Eye (tissue), 1 donor: ENCODE measurements at regions not wholly inside any gene's neighbourhood (a gene's known extent, or its start where the extent isn't known, plus 50 kb on each side); places are given as distances from the start of the nearest gene placed in this dataset.
"Not testable (repeated sequence)": the region's sequence is repeated elsewhere in the genome, so short reads cannot be mapped to it uniquely, and the experiment has no call there.

Source experiments
- DNase-seq: peaks from one replicate; pipeline ENCODE4 v3.0.0-alpha.2; 2015

DNA sequence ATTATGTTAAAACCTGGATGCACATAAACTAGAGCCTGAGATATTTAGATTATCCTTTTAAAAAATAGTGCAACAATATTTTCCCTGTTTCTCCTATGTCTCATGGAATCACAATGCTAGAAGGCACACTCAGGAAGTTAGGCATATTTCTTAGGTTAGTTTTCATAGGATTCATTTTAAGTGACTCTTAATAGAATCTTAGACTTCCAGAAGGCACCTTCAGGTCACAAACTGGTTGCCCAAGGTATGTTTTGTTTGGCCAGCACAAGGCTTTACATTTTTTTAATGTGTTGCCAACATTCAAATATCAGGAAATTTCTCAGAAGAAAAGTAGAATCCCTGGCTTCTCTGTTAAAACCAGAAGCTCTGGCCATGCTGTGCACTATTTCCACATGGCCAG, 129.3 kb downstream of the LNPK start:
- no peak for DNase-seq

GRCh38 chr2:175872005-175872348, 130.1 kb downstream of the LNPK start:
- no peak for DNase-seq

DNA sequence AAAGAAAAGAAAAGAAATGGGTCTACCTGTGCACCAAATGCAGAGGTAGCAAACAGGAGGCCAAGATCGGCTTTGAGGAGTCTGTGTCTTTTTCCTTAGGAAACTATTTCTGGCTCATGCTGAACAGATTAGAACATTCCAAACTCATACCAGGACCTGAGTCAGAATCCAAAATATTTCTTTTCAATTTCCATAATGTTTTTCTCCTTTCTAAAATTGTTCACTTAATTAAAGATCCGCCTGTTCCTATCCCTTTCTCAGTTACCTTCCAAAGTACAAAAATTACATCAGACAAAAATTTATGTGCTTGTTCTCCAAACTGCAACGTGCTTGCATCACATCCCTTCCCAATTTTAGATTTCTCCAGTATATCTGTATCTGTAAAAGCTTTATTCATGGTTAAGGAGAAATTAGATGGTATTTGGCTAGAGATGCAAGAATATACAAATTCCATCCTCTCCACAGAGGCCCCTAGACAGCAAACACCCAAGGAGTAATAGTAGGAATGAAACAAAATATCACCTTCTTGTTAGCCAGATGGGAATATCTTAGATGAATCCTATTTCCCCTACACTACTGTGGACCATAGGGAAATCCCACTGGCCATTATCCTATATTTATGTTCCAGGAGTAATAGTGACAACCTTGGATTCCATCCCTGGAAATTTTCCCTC, 130.6 kb downstream of the LNPK start:
- no peak for DNase-seq

DNA sequence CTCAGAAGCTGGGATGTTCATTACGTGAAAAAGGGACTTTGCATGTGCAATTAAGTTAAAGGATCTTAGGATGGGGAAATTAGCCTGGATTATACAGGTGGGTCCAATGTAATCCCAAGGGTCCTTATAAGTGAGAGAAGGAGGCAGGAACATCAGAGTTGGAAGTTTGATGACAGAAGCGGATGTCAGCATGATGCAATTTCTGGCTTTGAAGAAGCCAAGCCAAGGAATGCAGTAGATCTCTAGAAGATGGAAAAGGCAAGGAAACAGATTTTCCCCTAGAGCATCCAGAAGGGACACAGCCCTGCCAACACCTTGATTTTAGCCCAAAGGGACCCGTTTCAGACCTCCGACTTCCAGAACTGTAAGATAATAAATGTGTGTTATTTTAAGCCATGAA, 136.4 kb downstream of the LNPK start:
- DNase-seq, result no peak

DNA sequence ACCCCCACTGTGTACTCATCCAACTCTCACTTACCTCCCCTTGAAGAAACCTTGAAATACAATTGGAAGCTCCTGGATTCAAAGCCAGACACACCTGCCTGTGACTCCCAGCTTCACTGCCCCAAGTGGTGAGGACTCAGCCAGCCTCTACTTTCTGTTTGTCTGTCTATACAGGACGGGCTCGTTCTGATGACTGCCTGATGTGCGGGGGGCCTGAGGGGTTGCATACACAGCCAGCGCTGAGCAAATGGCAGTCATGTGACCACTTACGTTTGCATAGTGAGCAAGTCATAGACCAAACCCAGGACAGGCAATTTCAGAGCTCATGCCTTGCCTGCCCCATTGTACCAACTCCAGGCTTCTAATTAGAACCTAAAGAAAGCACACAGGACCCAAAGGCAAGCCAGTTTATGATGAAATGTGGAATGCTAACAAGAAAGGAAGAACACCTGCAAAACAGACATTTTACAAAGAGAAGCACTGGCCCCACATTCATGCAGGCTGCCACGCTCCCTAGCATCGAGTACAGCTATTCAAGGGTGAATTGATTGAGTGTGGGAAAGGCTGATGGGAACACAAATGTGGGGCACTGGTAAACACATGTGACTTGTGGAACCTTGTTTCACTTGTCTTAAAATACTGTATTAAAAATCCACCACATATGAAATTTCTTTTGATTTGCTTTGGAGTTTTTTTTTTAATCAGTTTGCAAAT, 137.8 kb downstream of the LNPK start:
- DNase-seq, result peak; percentile 55

- DNase-seq, result no peak
These were observed 140.1 kb downstream of the LNPK start for GRCh38 chr2:175861958-175862357.

GRCh38 chr2:175855794-175856453, 146.1 kb downstream of the LNPK start:
- DNase-seq, result no peak

DNA sequence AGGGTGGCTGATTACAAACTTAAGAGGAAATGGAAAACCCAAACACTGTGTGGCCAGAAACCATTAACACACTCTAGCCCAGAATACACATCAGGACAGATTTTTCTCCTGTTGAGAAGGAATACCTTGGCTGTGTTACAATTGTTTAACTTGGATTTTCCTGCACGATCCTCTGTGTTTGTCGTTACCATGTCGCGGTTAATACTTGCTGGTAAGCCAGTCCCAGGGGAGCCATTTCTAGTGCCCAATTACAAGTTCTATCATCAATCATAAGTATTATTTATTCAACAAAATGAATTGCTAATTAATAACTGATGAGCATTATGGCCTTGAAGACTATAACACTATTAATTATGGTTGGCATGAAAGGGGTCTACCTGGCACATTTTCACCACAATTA, 146.8 kb downstream of the LNPK start:
- DNase-seq, result no peak

DNA sequence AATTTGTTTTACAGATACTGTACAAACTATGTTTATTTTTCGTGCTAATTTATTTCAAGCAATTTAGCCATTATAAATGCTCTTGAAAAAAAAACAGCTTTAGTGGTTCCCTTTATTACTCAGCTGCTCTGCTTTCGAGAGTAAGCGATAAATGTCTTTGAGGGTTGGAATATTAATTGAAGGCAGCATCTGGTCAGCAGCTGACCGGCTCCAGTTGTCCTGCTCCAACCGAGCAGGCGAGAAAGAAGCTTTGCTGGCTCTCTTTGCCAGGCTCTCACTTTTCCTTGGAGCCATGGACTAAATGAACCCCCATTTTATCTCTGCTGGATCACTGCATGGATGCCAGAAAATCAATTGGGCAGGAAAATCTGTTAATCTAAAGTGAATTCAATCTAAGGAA, 147.4 kb downstream of the LNPK start:
- DNase-seq, result peak; percentile 82

DNA sequence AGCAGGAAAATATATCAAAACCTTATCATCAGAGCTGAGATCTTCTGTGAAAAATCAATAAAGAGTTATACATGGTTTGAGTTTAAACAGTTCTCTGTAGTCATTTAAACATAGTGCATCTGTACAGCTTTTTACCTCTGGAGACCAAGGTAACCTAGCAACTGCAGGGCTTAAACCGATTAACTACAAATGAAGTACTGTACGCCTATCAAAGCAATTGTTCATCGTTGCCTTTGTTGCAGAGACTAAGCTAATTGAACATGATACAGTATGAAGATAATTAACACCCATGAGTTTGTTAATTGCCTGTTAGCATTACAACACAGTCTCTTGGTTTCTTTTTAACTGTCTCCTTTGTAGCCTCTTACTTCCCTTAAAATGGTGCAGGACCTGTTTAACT, 147.9 kb downstream of the LNPK start:
- no peak for DNase-seq

DNA sequence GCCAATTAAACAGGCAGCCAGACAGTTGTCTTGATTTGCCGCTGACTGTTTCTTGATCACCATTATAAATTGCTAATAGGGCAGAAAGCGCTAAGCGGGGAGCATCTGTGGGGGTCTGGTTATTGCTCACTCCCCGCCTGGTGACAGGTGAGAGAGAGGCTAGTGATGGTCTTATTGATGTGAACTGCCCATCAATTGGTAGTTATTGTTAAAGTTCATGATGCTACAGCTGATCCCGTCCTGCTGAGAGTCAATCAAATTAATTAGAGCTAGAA, 148.5 kb downstream of the LNPK start:
- no peak for DNase-seq

- peak; percentile 76 for DNase-seq
These were observed 149.0 kb downstream of the LNPK start for GRCh38 chr2:175852879-175853615.

DNA sequence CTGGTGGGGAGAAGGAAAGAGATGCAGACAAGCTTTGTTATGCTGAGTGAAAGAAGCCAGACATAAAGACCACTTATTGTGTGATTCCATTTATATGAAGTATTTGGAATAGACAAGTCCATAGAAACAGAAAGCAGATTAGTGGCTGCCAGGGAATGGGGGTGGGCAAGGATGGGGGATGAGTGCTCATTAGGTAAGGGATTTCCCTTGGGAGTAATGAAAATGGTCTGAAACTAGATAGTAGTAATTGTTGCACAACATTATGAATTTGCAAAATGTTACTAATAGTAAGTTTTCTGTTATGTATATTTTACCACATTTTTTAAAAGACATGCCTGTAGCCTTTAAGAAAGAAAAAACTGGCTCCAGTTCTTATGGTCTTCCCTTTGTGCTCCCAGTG, 154.9 kb downstream of the LNPK start:
- no peak for DNase-seq

- no peak for DNase-seq
These were observed 157.9 kb downstream of the LNPK start for GRCh38 chr2:175844169-175844568.

DNA sequence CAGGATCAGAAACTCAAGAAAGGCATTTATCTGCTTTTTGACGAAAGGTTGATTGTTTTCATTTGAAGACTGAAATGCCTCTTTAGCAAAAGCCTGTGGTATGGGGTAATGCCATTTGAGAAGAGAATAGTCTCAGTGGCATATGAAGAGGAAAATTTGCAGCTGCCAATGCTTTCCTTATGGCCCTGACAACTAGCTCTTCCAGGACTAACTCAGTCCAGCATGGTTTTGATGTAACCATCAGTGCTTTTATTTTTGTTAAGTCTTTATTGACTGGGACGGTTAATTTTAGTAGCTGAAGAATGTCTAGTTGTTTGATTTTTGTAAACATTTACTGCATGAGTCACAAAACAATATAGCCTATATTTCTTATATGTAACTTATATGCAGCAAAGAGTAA, 158.4 kb downstream of the LNPK start:
- no peak for DNase-seq

DNA sequence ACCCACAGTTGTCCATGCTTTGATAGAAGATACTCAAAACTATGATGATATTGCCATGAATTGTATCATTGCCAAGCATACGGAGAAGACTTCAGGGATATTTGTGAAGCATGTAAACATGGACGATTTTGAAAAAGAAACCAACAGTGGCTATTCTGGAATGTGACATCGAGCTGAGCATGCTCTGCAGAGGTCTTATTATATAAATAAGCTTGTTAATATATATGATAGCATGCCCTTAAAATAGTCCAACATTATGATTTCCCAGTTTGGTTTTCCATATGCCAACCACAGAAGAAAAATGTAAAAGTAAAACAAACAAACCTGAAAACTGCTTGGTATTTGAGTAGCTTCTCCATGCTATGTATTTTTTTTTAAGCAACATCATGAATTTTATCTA, 159.1 kb downstream of the LNPK start:
- no peak for DNase-seq

- not testable (repeated sequence) for DNase-seq
These were observed 161.3 kb downstream of the LNPK start for GRCh38 chr2:175840765-175841164.

- no peak for DNase-seq
These were observed 161.8 kb downstream of the LNPK start for GRCh38 chr2:175840256-175840655.

DNA sequence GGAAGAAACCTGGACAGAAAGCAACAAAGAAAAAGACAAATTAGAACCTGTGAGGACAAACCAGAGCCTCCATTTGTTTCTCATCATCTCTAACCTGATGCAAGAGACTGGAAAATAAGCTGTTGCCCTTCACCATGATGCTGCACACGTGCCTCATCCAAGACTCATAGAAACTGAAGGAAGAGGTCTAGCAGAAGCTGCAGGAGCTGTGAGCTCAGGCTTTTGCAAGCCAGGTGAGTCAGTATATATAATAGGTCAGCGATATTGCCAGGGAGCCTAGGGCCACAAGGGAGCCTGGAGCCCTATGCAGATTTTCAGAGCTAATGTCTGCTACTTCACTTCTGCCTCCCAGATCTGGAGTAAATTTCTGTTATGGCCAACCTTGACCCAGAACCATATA, 163.1 kb downstream of the LNPK start:
- no peak for DNase-seq

- DNase-seq, result no peak
These were observed 165.0 kb downstream of the LNPK start for GRCh38 chr2:175837046-175837445.

DNA sequence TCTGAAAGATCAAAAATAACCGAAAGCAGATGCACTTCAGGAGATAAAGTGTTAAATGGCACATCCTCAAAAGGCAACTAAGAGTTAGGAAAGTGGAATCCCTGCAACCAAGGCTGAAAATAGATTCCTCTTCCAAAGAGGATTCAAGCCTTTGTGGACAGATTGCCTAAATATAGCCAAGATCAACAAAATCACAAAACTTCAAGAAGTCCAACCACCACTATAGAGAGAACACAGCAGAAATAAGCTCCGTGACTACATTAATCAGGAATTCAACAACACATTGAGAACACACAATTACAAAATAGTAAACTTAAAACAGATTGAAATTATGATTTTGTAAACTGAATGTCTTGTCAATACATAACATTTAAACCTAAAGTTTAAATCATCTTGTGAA, 165.7 kb downstream of the LNPK start:
- DNase-seq, result no peak

DNA sequence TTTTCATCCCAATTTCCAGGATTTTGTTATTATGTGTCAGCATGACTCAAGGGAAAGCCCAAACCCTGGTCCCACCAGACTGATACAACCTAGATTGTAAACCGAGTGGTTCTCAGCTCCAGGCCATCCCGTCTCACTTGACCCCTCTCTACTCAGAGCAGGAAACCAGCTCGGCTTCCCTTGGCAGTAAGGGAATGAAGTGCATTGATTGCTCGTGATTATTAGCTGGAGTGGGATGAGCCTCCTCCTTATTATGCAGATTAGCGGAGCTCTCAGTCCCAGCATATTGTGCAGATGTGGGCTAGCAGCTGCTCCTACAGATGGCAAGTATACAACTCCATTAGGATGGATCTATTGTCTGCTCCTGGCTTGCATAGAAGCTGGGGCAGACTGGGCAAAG, 167.6 kb downstream of the LNPK start:
- DNase-seq, result peak; percentile 82

- DNase-seq, result no peak
These were observed 169.2 kb downstream of the LNPK start for GRCh38 chr2:175832866-175833265.

- DNase-seq, result no peak
These were observed 172.3 kb downstream of the LNPK start for GRCh38 chr2:175829741-175830140.
